HL-60 (cell line): ENCODE measurements at regions not wholly inside any gene's neighbourhood (a gene's known extent, or its start where the extent isn't known, plus 50 kb on each side); places are given as distances from the start of the nearest gene placed in this dataset.

Source experiments
- DNase-seq, 2 experiments: peaks; one replicate each; pipeline ENCODE4 v3.0.0-alpha.2; 2010 to 2020; ENCODE audit warnings: low read depth in 1 of 2, low spot score in 1 of 2
- H3K27ac ChIP-seq: fragments of 250-450 bp; sonication (Bioruptor Pico); replicated peaks from 2 replicates; pipeline ENCODE4 v1.5.1; 2020; ENCODE audit warnings: mild to moderate bottlenecking, moderate library complexity
- H3K27me3 ChIP-seq: fragments of 250-450 bp; sonication (Bioruptor Pico); 2 replicates; pipeline ENCODE4 v1.5.1; 2021; ENCODE audit warnings: mild to moderate bottlenecking, moderate library complexity; ENCODE audit not compliant: insufficient read depth, poor library complexity, severe bottlenecking
- H3K4me3 ChIP-seq: replicated peaks from 2 replicates; pipeline ENCODE4 v1.5.1; 2011; ENCODE audit warnings: mild to moderate bottlenecking, control low read depth, low read length; ENCODE audit not compliant: insufficient read depth
- CTCF ChIP-seq: IDR thresholded peaks from one replicate; pipeline ENCODE4 v1.5.1; 2011; ENCODE audit warnings: low read length, control low read depth, inconsistent platforms; ENCODE audit not compliant: insufficient read depth
- GABPA ChIP-seq: IDR thresholded peaks from 2 replicates; pipeline ENCODE4 v1.6.1; 2012; ENCODE audit warnings: low read depth
- POLR2AphosphoS5 ChIP-seq: IDR thresholded peaks from 2 replicates; pipeline ENCODE4 v1.6.1; 2012; ENCODE audit warnings: low read depth
- SPI1 ChIP-seq: IDR thresholded peaks from 2 replicates; pipeline ENCODE4 v1.6.1; 2012; ENCODE audit warnings: low read depth, mild to moderate bottlenecking, borderline replicate concordance
- TF ChIP-seq, protein P1 (sequence below): IDR thresholded peaks from 2 replicates; pipeline ENCODE4 v1.6.1; 2012; ENCODE audit warnings: low read depth; ENCODE audit not compliant: insufficient replicate concordance

- DNase-seq: no peak
- no peak overlapping the region for H3K27ac ChIP-seq
- no peak for TF ChIP-seq POLR2AphosphoS5
- no peak for TF ChIP-seq CTCF
- TF ChIP-seq, protein P1, sequence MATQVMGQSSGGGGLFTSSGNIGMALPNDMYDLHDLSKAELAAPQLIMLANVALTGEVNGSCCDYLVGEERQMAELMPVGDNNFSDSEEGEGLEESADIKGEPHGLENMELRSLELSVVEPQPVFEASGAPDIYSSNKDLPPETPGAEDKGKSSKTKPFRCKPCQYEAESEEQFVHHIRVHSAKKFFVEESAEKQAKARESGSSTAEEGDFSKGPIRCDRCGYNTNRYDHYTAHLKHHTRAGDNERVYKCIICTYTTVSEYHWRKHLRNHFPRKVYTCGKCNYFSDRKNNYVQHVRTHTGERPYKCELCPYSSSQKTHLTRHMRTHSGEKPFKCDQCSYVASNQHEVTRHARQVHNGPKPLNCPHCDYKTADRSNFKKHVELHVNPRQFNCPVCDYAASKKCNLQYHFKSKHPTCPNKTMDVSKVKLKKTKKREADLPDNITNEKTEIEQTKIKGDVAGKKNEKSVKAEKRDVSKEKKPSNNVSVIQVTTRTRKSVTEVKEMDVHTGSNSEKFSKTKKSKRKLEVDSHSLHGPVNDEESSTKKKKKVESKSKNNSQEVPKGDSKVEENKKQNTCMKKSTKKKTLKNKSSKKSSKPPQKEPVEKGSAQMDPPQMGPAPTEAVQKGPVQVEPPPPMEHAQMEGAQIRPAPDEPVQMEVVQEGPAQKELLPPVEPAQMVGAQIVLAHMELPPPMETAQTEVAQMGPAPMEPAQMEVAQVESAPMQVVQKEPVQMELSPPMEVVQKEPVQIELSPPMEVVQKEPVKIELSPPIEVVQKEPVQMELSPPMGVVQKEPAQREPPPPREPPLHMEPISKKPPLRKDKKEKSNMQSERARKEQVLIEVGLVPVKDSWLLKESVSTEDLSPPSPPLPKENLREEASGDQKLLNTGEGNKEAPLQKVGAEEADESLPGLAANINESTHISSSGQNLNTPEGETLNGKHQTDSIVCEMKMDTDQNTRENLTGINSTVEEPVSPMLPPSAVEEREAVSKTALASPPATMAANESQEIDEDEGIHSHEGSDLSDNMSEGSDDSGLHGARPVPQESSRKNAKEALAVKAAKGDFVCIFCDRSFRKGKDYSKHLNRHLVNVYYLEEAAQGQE: no peak
- no peak for TF ChIP-seq SPI1
- no peak for TF ChIP-seq GABPA
Measured at GRCh38 chr7:68381731-68382130, 1216.5 kb upstream of the AUTS2 start.

GRCh38 chr7:68384581-68384980 is 1213.7 kb upstream of the AUTS2 start:
- Histone ChIP-seq H3K27ac (no peak overlapping the region), H3K4me3 (no peak overlapping the region), H3K27me3 (no peaks in the 10 kb centered on the region)
- DNase-seq: no peak
- TF ChIP-seq GABPA: no peak
- no peak for TF ChIP-seq POLR2AphosphoS5

More at GRCh38 chr7:68381731-68382130, 1216.5 kb upstream of the AUTS2 start:
- Histone ChIP-seq H3K27me3 (no peaks in the 10 kb centered on the region), H3K4me3 (no peak overlapping the region)

GRCh38 chr7:68393051-68393450 is 1205.2 kb upstream of the AUTS2 start:
- TF ChIP-seq CTCF (no peak), POLR2AphosphoS5 (no peak), SPI1 (no peak), GABPA (no peak)
- TF ChIP-seq, protein P1: no peak
- no peaks in the 10 kb centered on the region for H3K27me3 ChIP-seq
- H3K27ac ChIP-seq: no peak overlapping the region
- no peak overlapping the region for H3K4me3 ChIP-seq
- no peak for DNase-seq

DNA sequence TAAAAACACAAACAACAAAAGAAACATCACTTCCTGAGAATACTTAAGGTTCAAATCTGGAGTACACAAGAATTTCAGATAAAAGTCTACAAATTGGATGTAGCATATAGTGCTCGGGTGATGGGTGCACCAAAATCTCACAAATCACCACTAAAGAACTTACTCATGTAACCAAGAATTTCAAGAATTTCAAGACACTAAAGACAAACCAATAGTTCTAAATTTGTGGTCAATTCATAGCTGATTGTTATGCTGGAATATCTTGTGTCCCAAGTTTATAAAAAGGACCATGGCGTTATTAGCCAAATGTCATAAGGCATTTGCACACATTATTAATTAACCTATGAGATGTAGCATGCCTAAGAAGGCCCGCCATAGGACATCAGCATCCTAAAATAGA is 1204.1 kb upstream of the AUTS2 start:
- no peak overlapping the region for H3K27ac ChIP-seq
- no peak for DNase-seq
- no peaks in the 10 kb centered on the region for H3K27me3 ChIP-seq
- TF ChIP-seq SPI1 (no peak), CTCF (no peak), POLR2AphosphoS5 (no peak), GABPA (no peak)
- TF ChIP-seq, protein P1: no peak
- H3K4me3 ChIP-seq: no peak overlapping the region
